NCI-H2227 (cell line): ENCODE measurements at regions not wholly inside any gene's neighbourhood (a gene's known extent, or its start where the extent isn't known, plus 50 kb on each side); places are given as distances from the start of the nearest gene placed in this dataset.
"Not testable (repeated sequence)": the region's sequence is repeated elsewhere in the genome, so short reads cannot be mapped to it uniquely, and the experiment has no call there.

Source experiments
- DNase-seq: peaks from one replicate; lab custom pipeline; 2025; ENCODE audit not compliant: unreplicated experiment; lab: John Stamatoyannopoulos, UW

- DNase-seq, result no peak
Observed at GRCh38 chr13:89988206-89988605, 1359.3 kb upstream of the MIR17HG start.

GRCh38 chr13:90003566-90003965, 1343.9 kb upstream of the MIR17HG start:
- DNase-seq, result no peak

- no peak for DNase-seq
Observed at GRCh38 chr13:90008707-90009149, 1338.8 kb upstream of the MIR17HG start.

- DNase-seq, result no peak
Observed at GRCh38 chr13:90014038-90014437, 1333.4 kb upstream of the MIR17HG start.

GRCh38 chr13:90015565-90016507, 1331.7 kb upstream of the MIR17HG start:
- no peak for DNase-seq

GRCh38 chr13:90016688-90017087, 1330.8 kb upstream of the MIR17HG start:
- no peak for DNase-seq

- DNase-seq, result no peak
Observed at GRCh38 chr13:90020536-90021070, 1326.9 kb upstream of the MIR17HG start.

- DNase-seq, result no peak
Observed at GRCh38 chr13:90027409-90027808, 1320.1 kb upstream of the MIR17HG start.

GRCh38 chr13:90032313-90032712, 1315.2 kb upstream of the MIR17HG start:
- no peak for DNase-seq

GRCh38 chr13:90032841-90033493, 1314.5 kb upstream of the MIR17HG start:
- no peak for DNase-seq

GRCh38 chr13:90039516-90039915, 1308.0 kb upstream of the MIR17HG start:
- DNase-seq, result no peak

GRCh38 chr13:90047600-90047999, 1299.9 kb upstream of the MIR17HG start:
- DNase-seq, result no peak

GRCh38 chr13:90049989-90050671, 1297.4 kb upstream of the MIR17HG start:
- DNase-seq, result no peak

GRCh38 chr13:90055121-90055520, 1292.4 kb upstream of the MIR17HG start:
- no peak for DNase-seq

GRCh38 chr13:90055760-90056159, 1291.7 kb upstream of the MIR17HG start:
- no peak for DNase-seq

GRCh38 chr13:90064226-90064625, 1283.3 kb upstream of the MIR17HG start:
- DNase-seq, result not testable (repeated sequence)

GRCh38 chr13:90068658-90069057, 1278.8 kb upstream of the MIR17HG start:
- no peak for DNase-seq

GRCh38 chr13:90070362-90070761, 1277.1 kb upstream of the MIR17HG start:
- no peak for DNase-seq

GRCh38 chr13:90070837-90071525, 1276.5 kb upstream of the MIR17HG start:
- no peak for DNase-seq

GRCh38 chr13:90084684-90085290, 1262.7 kb upstream of the MIR17HG start:
- DNase-seq, result no peak
